HG02759 (cell line): ENCODE measurements at regions not wholly inside any gene's neighbourhood (a gene's known extent, or its start where the extent isn't known, plus 50 kb on each side); places are given as distances from the start of the nearest gene placed in this dataset.

Source experiments
- ATAC-seq: cut with Tn5 transposase; IDR thresholded peaks from one replicate; pipeline ENCODE4 v1.9.1; 2021; ENCODE audit warnings: mild to moderate bottlenecking, moderate library complexity; ENCODE audit not compliant: unreplicated experiment

GRCh38 chr20:57112448-57112847 is 154.0 kb downstream of the BMP7 start:
- ATAC-seq, result no peak

- ATAC-seq, result no peak
These were observed 152.0 kb downstream of the BMP7 start for GRCh38 chr20:57114290-57115005.

GRCh38 chr20:57117296-57117695 is 149.1 kb downstream of the BMP7 start:
- no peak for ATAC-seq

- ATAC-seq, result no peak
These were observed 148.2 kb downstream of the BMP7 start for GRCh38 chr20:57118107-57118769.
